GM12878 (cell line): ENCODE measurements at regions not wholly inside any gene's neighbourhood (a gene's known extent, or its start where the extent isn't known, plus 50 kb on each side); places are given as distances from the start of the nearest gene placed in this dataset.

ENCODE experiments used
- CHD1 ChIP-seq: IDR thresholded peaks from 2 replicates; pipeline ENCODE4 v1.6.1; 2012; ENCODE audit warnings: low read depth, low read length, improper control_type of control experiment
- CHD4 ChIP-seq: fragments of 200-600 bp; sonication (generic); IDR thresholded peaks from 2 replicates; pipeline ENCODE4 v1.6.1; 2016; ENCODE audit warnings: mild to moderate bottlenecking
- CTCF ChIP-seq, 3 experiments: IDR thresholded peaks in 2 of 3; conservative IDR thresholded peaks in 1 of 3; 2 replicates each; pipeline ENCODE4 v1.5.1; 2011; ENCODE audit warnings: low read depth in 3 of 3, low read length in 3 of 3, mild to moderate bottlenecking in 3 of 3, control low read depth in 2 of 3, moderate library complexity in 2 of 3, inconsistent platforms in 1 of 3, mixed read lengths in 1 of 3; ENCODE audit not compliant: control insufficient read depth in 2 of 3, insufficient read depth in 1 of 3; ENCODE audit errors: extremely low read depth in 1 of 3
- EZH2 ChIP-seq: IDR thresholded peaks from 2 replicates; pipeline ENCODE4 v1.6.1; 2012; ENCODE audit warnings: low read depth, mild to moderate bottlenecking, control low read depth, inconsistent platforms, low read length, borderline replicate concordance; ENCODE audit not compliant: control insufficient read depth
- GABPA ChIP-seq: IDR thresholded peaks from 2 replicates; pipeline ENCODE4 v1.6.1; 2014; ENCODE audit warnings: antibody characterized with exemption, low read depth, mild to moderate bottlenecking, inconsistent platforms
- JUND ChIP-seq: IDR thresholded peaks from 2 replicates; pipeline ENCODE4 v1.6.1; 2012; ENCODE audit warnings: low read depth, mild to moderate bottlenecking, low read length, improper control_type of control experiment, moderate library complexity
- NR2C2 ChIP-seq: IDR thresholded peaks from 2 replicates; pipeline ENCODE4 v1.6.1; 2011; ENCODE audit warnings: borderline replicate concordance, low read depth; ENCODE audit not compliant: control insufficient read depth, insufficient read length
- NRF1 ChIP-seq: conservative IDR thresholded peaks from 2 replicates; pipeline ENCODE4 v1.6.1; 2011; ENCODE audit warnings: mild to moderate bottlenecking, low read depth, low read length, improper control_type of control experiment
- PKNOX1 ChIP-seq: fragments of 450-650 bp; IDR thresholded peaks from 2 replicates; pipeline ENCODE4 v1.6.1; 2016; ENCODE audit warnings: mild to moderate bottlenecking
- POLR2AphosphoS5 ChIP-seq: IDR thresholded peaks from 2 replicates; pipeline ENCODE4 v1.6.1; 2011; ENCODE audit warnings: mild to moderate bottlenecking, low read length, inconsistent platforms
- ZBTB33 ChIP-seq: fragments of 450-650 bp; IDR thresholded peaks from 2 replicates; pipeline ENCODE4 v1.6.1; 2017; ENCODE audit warnings: mild to moderate bottlenecking
- ZBTB40 ChIP-seq: fragments of 450-650 bp; IDR thresholded peaks from 2 replicates; pipeline ENCODE4 v1.6.1; 2016; ENCODE audit warnings: mild to moderate bottlenecking, moderate library complexity, borderline replicate concordance

GRCh38 chr12:75771023-75771422, 259.6 kb upstream of the KRR1 start:
- TF ChIP-seq PKNOX1 (no peak), CTCF (IDR thresholded peaks at IDR 0.05 in 2 of 3, conservative IDR thresholded peaks at IDR 0.05 in 1 of 3; ENCODE audit: control insufficient read depth in 2 of 3, extremely low read depth in 1 of 3, insufficient read depth in 1 of 3, low read depth in 3 of 3, low read length in 3 of 3) (no peak), POLR2AphosphoS5 (no peak), ZBTB40 (no peak), ZBTB33 (no peak), NRF1 (no peak), JUND (no peak), EZH2 (no peak), CHD1 (no peak), NR2C2 (no peak), GABPA (no peak), CHD4 (no peak)
